Vagina (tissue), 2 donors: ENCODE measurements at regions not wholly inside any gene's neighbourhood (a gene's known extent, or its start where the extent isn't known, plus 50 kb on each side); places are given as distances from the start of the nearest gene placed in this dataset.

Experiments used
- CTCF ChIP-seq, 3 experiments: fragments of 450-650 bp in 2 of 3; fragments of 200-600 bp in 1 of 3; sonication (generic) in 1 of 3; IDR thresholded peaks; one replicate each; pipeline ENCODE4 v1.5.1; 2017 to 2019; ENCODE audit warnings: antibody characterized with exemption in 3 of 3, mild to moderate bottlenecking in 2 of 3, moderate library complexity in 2 of 3
- POLR2A ChIP-seq, 2 donors: fragments of 450-650 bp; IDR thresholded peaks; one replicate each; pipeline ENCODE4 v1.6.1; 2017; ENCODE audit warnings: antibody characterized with exemption in 2 of 2, mild to moderate bottlenecking in 2 of 2, moderate library complexity in 2 of 2
- POLR2AphosphoS5 ChIP-seq, 2 donors: sonication (generic); formaldehyde crosslinking; IDR thresholded peaks; one replicate each; pipeline ENCODE4 v1.9.0; 2017; ENCODE audit warnings: antibody characterized with exemption in 2 of 2, mild to moderate bottlenecking in 2 of 2, low read depth in 1 of 2; ENCODE audit not compliant: insufficient read depth in 1 of 2

- no peak for TF ChIP-seq CTCF (IDR thresholded peaks at IDR 0.05)
- no peak for TF ChIP-seq POLR2A (IDR thresholded peaks at IDR 0.05)
- no peak for TF ChIP-seq POLR2AphosphoS5 (IDR thresholded peaks at IDR 0.05; ENCODE audit: insufficient read depth in 1 of 2, low read depth in 1 of 2)
These were observed 207.0 kb downstream of the HNMT start for GRCh38 chr2:138171244-138171643.
